Endothelial cell of umbilical vein (primary cell): ENCODE measurements at regions not wholly inside any gene's neighbourhood (a gene's known extent, or its start where the extent isn't known, plus 50 kb on each side); places are given as distances from the start of the nearest gene placed in this dataset.

Experiments
- POLR2A ChIP-seq: IDR thresholded peaks from 2 replicates; pipeline ENCODE4 v1.6.1; 2012; ENCODE audit warnings: low read depth, mild to moderate bottlenecking, control low read depth, low read length
- TF ChIP-seq, protein P1 (sequence below), 2 donors: IDR thresholded peaks; 1 replicate in 1 of 2; 2 replicates in 1 of 2; pipeline ENCODE4 v1.5.1; 2011; ENCODE audit warnings: low read length in 2 of 2, mild to moderate bottlenecking in 2 of 2, moderate library complexity in 2 of 2, control low read depth in 1 of 2, inconsistent platforms in 1 of 2, low read depth in 1 of 2; ENCODE audit not compliant: insufficient read depth in 1 of 2; ENCODE audit errors: extremely low read depth in 1 of 2

- TF ChIP-seq, protein P1, sequence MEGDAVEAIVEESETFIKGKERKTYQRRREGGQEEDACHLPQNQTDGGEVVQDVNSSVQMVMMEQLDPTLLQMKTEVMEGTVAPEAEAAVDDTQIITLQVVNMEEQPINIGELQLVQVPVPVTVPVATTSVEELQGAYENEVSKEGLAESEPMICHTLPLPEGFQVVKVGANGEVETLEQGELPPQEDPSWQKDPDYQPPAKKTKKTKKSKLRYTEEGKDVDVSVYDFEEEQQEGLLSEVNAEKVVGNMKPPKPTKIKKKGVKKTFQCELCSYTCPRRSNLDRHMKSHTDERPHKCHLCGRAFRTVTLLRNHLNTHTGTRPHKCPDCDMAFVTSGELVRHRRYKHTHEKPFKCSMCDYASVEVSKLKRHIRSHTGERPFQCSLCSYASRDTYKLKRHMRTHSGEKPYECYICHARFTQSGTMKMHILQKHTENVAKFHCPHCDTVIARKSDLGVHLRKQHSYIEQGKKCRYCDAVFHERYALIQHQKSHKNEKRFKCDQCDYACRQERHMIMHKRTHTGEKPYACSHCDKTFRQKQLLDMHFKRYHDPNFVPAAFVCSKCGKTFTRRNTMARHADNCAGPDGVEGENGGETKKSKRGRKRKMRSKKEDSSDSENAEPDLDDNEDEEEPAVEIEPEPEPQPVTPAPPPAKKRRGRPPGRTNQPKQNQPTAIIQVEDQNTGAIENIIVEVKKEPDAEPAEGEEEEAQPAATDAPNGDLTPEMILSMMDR (IDR thresholded peaks at IDR 0.05; ENCODE audit: extremely low read depth in 1 of 2, insufficient read depth in 1 of 2, low read depth in 1 of 2, low read length in 2 of 2) = no peak
- no peak for TF ChIP-seq POLR2A
Observed at GRCh38 chr6:164757451-164757850, 552.0 kb downstream of the C6orf118 start.
